ENCODE measurements at regions not wholly inside any gene's neighbourhood (a gene's known extent, or its start where the extent isn't known, plus 50 kb on each side); places are given as distances from the start of the nearest gene placed in this dataset.

DNA sequence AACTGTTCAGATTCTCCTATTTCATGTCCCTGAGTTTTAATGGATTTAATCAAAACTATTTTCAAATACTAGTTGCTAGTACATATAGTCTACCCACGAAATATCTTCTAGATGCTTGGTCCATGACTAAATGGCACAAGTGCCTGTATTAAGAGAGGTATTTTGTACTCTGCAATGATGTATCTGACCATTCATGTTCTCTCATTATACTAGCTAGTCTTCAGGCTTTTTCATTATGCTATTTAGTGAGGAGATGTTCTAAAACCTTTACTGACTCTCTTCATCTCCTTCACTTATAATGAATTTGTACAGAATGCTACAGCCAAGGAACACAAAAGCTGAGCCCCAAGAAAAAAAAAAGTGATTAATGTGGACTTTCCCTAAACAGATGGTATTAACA lies 222.5 kb downstream of the AHR start:
- Histone ChIP-seq H3K4me1 (ENCODE audit: insufficient read depth, low read length) (peaks cover 25% of the 10 kb centered on the region), H4K20me1 (ENCODE audit: insufficient read depth, low read length) (no peaks in the 10 kb centered on the region), H3K9me3 (ENCODE audit: insufficient read depth, low read depth, low read length) (no peaks in the 10 kb centered on the region), H3K36me3 (ENCODE audit: insufficient read depth, low read length) (no peaks in the 10 kb centered on the region), H3K9ac (ENCODE audit: low read length) (peak overlapping the region; percentile 34), H3K4me3 (ENCODE audit: insufficient read depth, low read depth, low read length) (no peak overlapping the region), H2AFZ (ENCODE audit: low read depth, low read length) (no peak overlapping the region), H3K27ac (ENCODE audit: low read depth, low read length) (peak overlapping the region; percentile 74), H3K79me2 (ENCODE audit: insufficient read depth, low read length) (no peaks in the 10 kb centered on the region), H3K27me3 (ENCODE audit: insufficient read depth, low read length) (no peaks in the 10 kb centered on the region), H3K4me2 (ENCODE audit: low read length) (peak overlapping the region; percentile 57)
- FAIRE-seq (no peak), DNase-seq (ENCODE audit: low read depth) (peak; percentile 61)
- H3K4me3 Mint-ChIP-seq (ENCODE audit: unreplicated experiment) = no peak overlapping the region
- peaks cover 33% of the 10 kb centered on the region for H3K4me1 Mint-ChIP-seq (ENCODE audit: low read depth, unreplicated experiment)
- H3K9me3 Mint-ChIP-seq (ENCODE audit: unreplicated experiment) = no peaks in the 10 kb centered on the region
- H3K27ac Mint-ChIP-seq (ENCODE audit: unreplicated experiment) = peak overlapping the region; percentile 81
- TF ChIP-seq EZH2 (IDR thresholded peaks at IDR 0.05; ENCODE audit: insufficient read depth, low read length) = no peak
- no peaks in the 10 kb centered on the region for H3K27me3 Mint-ChIP-seq (ENCODE audit: low read depth, unreplicated experiment)
- no peaks in the 10 kb centered on the region for H3K36me3 Mint-ChIP-seq (ENCODE audit: low read depth, unreplicated experiment)

DNA sequence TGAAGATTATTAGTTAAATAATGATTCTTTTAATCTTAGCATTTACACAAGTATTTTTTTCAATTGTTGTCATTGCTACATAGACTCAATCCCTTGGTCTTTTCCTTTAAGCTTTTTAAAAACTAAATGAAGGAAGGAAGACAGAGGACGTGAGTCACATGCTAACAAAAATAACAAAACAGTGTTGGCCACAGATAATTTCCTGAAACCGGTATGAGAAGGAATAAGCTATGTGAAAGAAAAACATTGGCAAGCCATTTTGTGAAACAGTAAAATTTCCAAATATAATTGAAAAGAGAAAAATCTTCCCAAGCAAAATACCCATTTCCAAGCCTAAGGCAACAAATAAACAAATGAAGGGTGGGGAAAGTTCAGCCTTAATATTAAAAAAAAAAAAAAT lies 223.0 kb downstream of the AHR start:
- FAIRE-seq (peak; percentile 71), DNase-seq (ENCODE audit: low read depth) (peak; percentile 76)
- peaks cover 25% of the 10 kb centered on the region for H3K4me1 ChIP-seq (ENCODE audit: insufficient read depth, low read length)
- no peaks in the 10 kb centered on the region for H3K9me3 ChIP-seq (ENCODE audit: insufficient read depth, low read depth, low read length)
- peak overlapping the region; percentile 81 for H3K27ac Mint-ChIP-seq (ENCODE audit: unreplicated experiment)
- no peaks in the 10 kb centered on the region for H3K9me3 Mint-ChIP-seq (ENCODE audit: unreplicated experiment)
- TF ChIP-seq EZH2 (IDR thresholded peaks at IDR 0.05; ENCODE audit: insufficient read depth, low read length) = no peak
- TF ChIP-seq, protein P1, sequence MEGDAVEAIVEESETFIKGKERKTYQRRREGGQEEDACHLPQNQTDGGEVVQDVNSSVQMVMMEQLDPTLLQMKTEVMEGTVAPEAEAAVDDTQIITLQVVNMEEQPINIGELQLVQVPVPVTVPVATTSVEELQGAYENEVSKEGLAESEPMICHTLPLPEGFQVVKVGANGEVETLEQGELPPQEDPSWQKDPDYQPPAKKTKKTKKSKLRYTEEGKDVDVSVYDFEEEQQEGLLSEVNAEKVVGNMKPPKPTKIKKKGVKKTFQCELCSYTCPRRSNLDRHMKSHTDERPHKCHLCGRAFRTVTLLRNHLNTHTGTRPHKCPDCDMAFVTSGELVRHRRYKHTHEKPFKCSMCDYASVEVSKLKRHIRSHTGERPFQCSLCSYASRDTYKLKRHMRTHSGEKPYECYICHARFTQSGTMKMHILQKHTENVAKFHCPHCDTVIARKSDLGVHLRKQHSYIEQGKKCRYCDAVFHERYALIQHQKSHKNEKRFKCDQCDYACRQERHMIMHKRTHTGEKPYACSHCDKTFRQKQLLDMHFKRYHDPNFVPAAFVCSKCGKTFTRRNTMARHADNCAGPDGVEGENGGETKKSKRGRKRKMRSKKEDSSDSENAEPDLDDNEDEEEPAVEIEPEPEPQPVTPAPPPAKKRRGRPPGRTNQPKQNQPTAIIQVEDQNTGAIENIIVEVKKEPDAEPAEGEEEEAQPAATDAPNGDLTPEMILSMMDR (IDR thresholded peaks at IDR 0.05; ENCODE audit: insufficient read depth, low read depth, low read length) = no peak
- H3K9ac ChIP-seq (ENCODE audit: low read length) = peak overlapping the region; percentile 34
- H3K27me3 ChIP-seq (ENCODE audit: insufficient read depth, low read length) = no peaks in the 10 kb centered on the region
- H3K4me2 ChIP-seq (ENCODE audit: low read length) = peak overlapping the region; percentile 57
- no peak overlapping the region for H2AFZ ChIP-seq (ENCODE audit: low read depth, low read length)
- no peak overlapping the region for H3K4me3 ChIP-seq (ENCODE audit: insufficient read depth, low read depth, low read length)
- no peaks in the 10 kb centered on the region for H4K20me1 ChIP-seq (ENCODE audit: insufficient read depth, low read length)
- H3K36me3 Mint-ChIP-seq (ENCODE audit: low read depth, unreplicated experiment) = no peaks in the 10 kb centered on the region
- H3K79me2 ChIP-seq (ENCODE audit: insufficient read depth, low read length) = no peaks in the 10 kb centered on the region
- H3K36me3 ChIP-seq (ENCODE audit: insufficient read depth, low read length) = no peaks in the 10 kb centered on the region
- H3K27me3 Mint-ChIP-seq (ENCODE audit: low read depth, unreplicated experiment) = no peaks in the 10 kb centered on the region
- H3K4me1 Mint-ChIP-seq (ENCODE audit: low read depth, unreplicated experiment) = peaks cover 33% of the 10 kb centered on the region
- peak overlapping the region; percentile 74 for H3K27ac ChIP-seq (ENCODE audit: low read depth, low read length)
- no peak overlapping the region for H3K4me3 Mint-ChIP-seq (ENCODE audit: unreplicated experiment)

DNA sequence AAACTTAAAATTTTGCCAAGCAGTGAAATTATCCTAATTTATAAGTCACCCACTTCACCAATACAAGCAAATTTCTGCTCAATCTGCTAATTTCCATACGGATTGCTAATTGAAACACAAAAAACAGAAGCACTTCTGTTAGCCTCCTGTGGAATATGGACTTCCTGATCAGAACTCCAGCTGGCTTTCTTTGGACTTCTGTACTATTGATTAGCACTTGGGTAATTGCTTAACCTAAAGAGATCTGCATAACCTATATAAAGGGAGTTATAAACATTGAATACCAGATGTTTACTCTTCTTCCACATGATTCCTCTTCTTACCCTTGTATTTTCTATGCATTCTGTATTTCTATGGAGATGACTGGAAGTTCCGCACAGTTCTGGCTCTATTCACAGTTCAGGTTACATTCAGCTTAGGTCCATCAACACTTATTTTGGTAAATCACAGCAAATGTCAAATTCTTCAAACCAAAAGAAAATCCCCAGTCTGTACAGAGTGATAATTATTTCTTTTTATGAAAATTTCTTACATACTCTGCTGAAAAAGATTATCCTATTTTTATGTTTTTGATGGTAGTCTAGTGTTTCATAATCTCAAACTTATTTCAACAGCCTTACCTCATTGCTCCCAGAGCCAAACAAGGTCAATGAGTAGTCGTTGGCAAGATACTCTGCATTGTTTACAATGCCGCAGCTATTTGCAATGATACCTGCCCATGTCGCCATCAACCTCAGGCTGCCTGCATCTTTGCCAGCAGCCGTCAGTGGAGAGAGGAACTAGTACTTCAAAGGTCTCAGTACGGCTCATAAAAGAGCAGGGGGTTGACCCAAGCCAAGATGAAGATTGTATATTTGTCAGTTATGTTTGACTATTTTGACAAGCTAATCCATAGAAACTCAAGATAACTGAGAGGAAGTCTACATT lies 225.6 kb downstream of the AHR start:
- Histone ChIP-seq H3K79me2 (ENCODE audit: insufficient read depth, low read length) (no peaks in the 10 kb centered on the region), H3K36me3 (ENCODE audit: insufficient read depth, low read length) (no peaks in the 10 kb centered on the region), H3K9me3 (ENCODE audit: insufficient read depth, low read depth, low read length) (no peaks in the 10 kb centered on the region), H3K9ac (ENCODE audit: low read length) (peak overlapping the region; percentile 49), H3K27me3 (ENCODE audit: insufficient read depth, low read length) (no peaks in the 10 kb centered on the region), H3K27ac (ENCODE audit: low read depth, low read length) (peak overlapping the region; percentile 84), H4K20me1 (ENCODE audit: insufficient read depth, low read length) (no peaks in the 10 kb centered on the region), H2AFZ (ENCODE audit: low read depth, low read length) (no peak overlapping the region), H3K4me2 (ENCODE audit: low read length) (peak overlapping the region; percentile 70), H3K4me1 (ENCODE audit: insufficient read depth, low read length) (peaks cover 32% of the 10 kb centered on the region), H3K4me3 (ENCODE audit: insufficient read depth, low read depth, low read length) (no peak overlapping the region)
- Mint-ChIP-seq H3K9me3 (ENCODE audit: unreplicated experiment) (peaks cover 2% of the 10 kb centered on the region), H3K27ac (ENCODE audit: unreplicated experiment) (peak overlapping the region; percentile 73), H3K4me3 (ENCODE audit: unreplicated experiment) (no peak overlapping the region), H3K36me3 (ENCODE audit: low read depth, unreplicated experiment) (no peaks in the 10 kb centered on the region), H3K4me1 (ENCODE audit: low read depth, unreplicated experiment) (peaks cover 36% of the 10 kb centered on the region), H3K27me3 (ENCODE audit: low read depth, unreplicated experiment) (no peaks in the 10 kb centered on the region)
- DNase-seq (ENCODE audit: low read depth) (peak; percentile 88), FAIRE-seq (peak; percentile 39)
- TF ChIP-seq, protein P1 (IDR thresholded peaks at IDR 0.05; ENCODE audit: insufficient read depth, low read depth, low read length) = no peak
- TF ChIP-seq EZH2 (IDR thresholded peaks at IDR 0.05; ENCODE audit: insufficient read depth, low read length) = no peak

Measured in astrocyte (in vitro differentiated cells and primary cell).